Stimulated activated CD8-positive, alpha-beta memory T cell treated with anti-CD3 and anti-CD28 coated beads, Interleukin-2, amount 100 ng/mL, for 1 hour (primary cell): ENCODE measurements at regions not wholly inside any gene's neighbourhood (a gene's known extent, or its start where the extent isn't known, plus 50 kb on each side); places are given as distances from the start of the nearest gene placed in this dataset.

Experiments
- DNase-seq, 2 donors: peaks; one replicate each; pipeline ENCODE4 v3.0.0-alpha.2; 2020; ENCODE audit warnings: low read depth in 2 of 2

- DNase-seq: no peak
Observed at GRCh38 chr6:15800841-15801617, 138.2 kb upstream of the DTNBP1 start.

- DNase-seq: no peak
Observed at GRCh38 chr6:15798533-15799255, 135.9 kb upstream of the DTNBP1 start.

- DNase-seq: no peak
Observed at GRCh38 chr6:15796844-15797243, 134.0 kb upstream of the DTNBP1 start.

GRCh38 chr6:15796130-15796771 lies 133.4 kb upstream of the DTNBP1 start:
- DNase-seq: no peak

GRCh38 chr6:15793826-15794225 lies 131.0 kb upstream of the DTNBP1 start:
- no peak for DNase-seq

- no peak for DNase-seq
Observed at GRCh38 chr6:15793288-15793687, 130.5 kb upstream of the DTNBP1 start.

GRCh38 chr6:15792842-15793241 lies 130.0 kb upstream of the DTNBP1 start:
- no peak for DNase-seq

GRCh38 chr6:15791448-15792181 lies 128.8 kb upstream of the DTNBP1 start:
- no peak for DNase-seq

GRCh38 chr6:15790116-15790515 lies 127.3 kb upstream of the DTNBP1 start:
- no peak for DNase-seq

GRCh38 chr6:15786846-15787245 lies 124.0 kb upstream of the DTNBP1 start:
- no peak for DNase-seq

GRCh38 chr6:15783484-15783883 lies 120.7 kb upstream of the DTNBP1 start:
- DNase-seq: no peak

GRCh38 chr6:15781890-15782289 lies 119.1 kb upstream of the DTNBP1 start:
- no peak for DNase-seq

GRCh38 chr6:15781333-15781732 lies 118.5 kb upstream of the DTNBP1 start:
- DNase-seq: no peak

GRCh38 chr6:15780437-15780836 lies 117.6 kb upstream of the DTNBP1 start:
- DNase-seq: no peak

- no peak for DNase-seq
Observed at GRCh38 chr6:15779726-15780125, 116.9 kb upstream of the DTNBP1 start.

- no peak for DNase-seq
Observed at GRCh38 chr6:15776458-15776980, 113.7 kb upstream of the DTNBP1 start.

GRCh38 chr6:15775741-15776140 lies 112.9 kb upstream of the DTNBP1 start:
- DNase-seq: no peak

GRCh38 chr6:15775076-15775634 lies 112.3 kb upstream of the DTNBP1 start:
- no peak for DNase-seq

- DNase-seq: no peak
Observed at GRCh38 chr6:15773806-15774410, 111.1 kb upstream of the DTNBP1 start.

GRCh38 chr6:15770347-15771143 lies 107.7 kb upstream of the DTNBP1 start:
- no peak for DNase-seq
